Panc1 (cell line): ENCODE measurements at regions not wholly inside any gene's neighbourhood (a gene's known extent, or its start where the extent isn't known, plus 50 kb on each side); places are given as distances from the start of the nearest gene placed in this dataset.

Source experiments
- ATAC-seq: fragments of 200-7000 bp; cut with Tn5 transposase; 2 replicates; pipeline ENCODE4 v1.9.1; 2020; ENCODE audit warnings: mild to moderate bottlenecking, moderate library complexity
- BruUV-seq: library from RNA; stranded (reverse); fragments of 400-500 nt; replicated peaks from 2 replicates; lab custom pipeline; 2021; lab: Mats Ljungman, UMichigan
- CTCF ChIA-PET: fragments of 300-600 bp; sonication (Branson Sonifier 250); formaldehyde crosslinking; loops from one replicate; lab custom pipeline; 2022; ENCODE audit warnings: antibody characterized with exemption; lab: Charles Lee
- POLR2A ChIA-PET: fragments of 300-600 bp; sonication (Branson Sonifier 250); formaldehyde crosslinking; loops from one replicate; lab custom pipeline; 2022; ENCODE audit warnings: antibody characterized with exemption; lab: Charles Lee
- DNase-seq: peaks from one replicate; pipeline ENCODE4 v3.0.0-alpha.2; 2010; ENCODE audit warnings: low read depth, low spot score
- H3K27ac ChIP-seq: 2 replicates; pipeline ENCODE4 v1.5.1; 2011; ENCODE audit warnings: mild to moderate bottlenecking, low read length, inconsistent platforms
- H3K27me3 ChIP-seq: fragments of 200-500 bp; sonication (Bioruptor generic); 2 replicates; pipeline ENCODE4 v1.6.0; 2014; ENCODE audit warnings: low read length, inconsistent platforms; ENCODE audit not compliant: control insufficient read depth, insufficient read depth
- H3K36me3 ChIP-seq: fragments of 200-500 bp; sonication (Bioruptor generic); 2 replicates; pipeline ENCODE4 v1.5.1; 2014; ENCODE audit warnings: inconsistent platforms, mild to moderate bottlenecking, low read length, moderate library complexity; ENCODE audit not compliant: control insufficient read depth, insufficient read depth
- H3K4me1 ChIP-seq: 2 replicates; pipeline ENCODE4 v1.5.1; 2011; ENCODE audit warnings: inconsistent platforms, mild to moderate bottlenecking, low read length, moderate library complexity; ENCODE audit not compliant: control insufficient read depth, insufficient read depth
- H3K4me3 ChIP-seq, 2 experiments: 2 replicates each; pipeline ENCODE4 v1.5.1; 2011 to 2012; ENCODE audit warnings: low read depth in 2 of 2, low read length in 2 of 2, mild to moderate bottlenecking in 2 of 2, inconsistent platforms in 1 of 2, moderate library complexity in 1 of 2
- H3K9me3 ChIP-seq: fragments of 200-500 bp; sonication (Bioruptor generic); 2 replicates; pipeline ENCODE4 v1.5.1; 2014; ENCODE audit warnings: low read depth, mild to moderate bottlenecking, inconsistent platforms, low read length, moderate library complexity; ENCODE audit not compliant: control insufficient read depth, insufficient read depth
- CTCF ChIP-seq: fragments of 450-650 bp; IDR thresholded peaks from 2 replicates; pipeline ENCODE4 v1.5.1; 2017; ENCODE audit warnings: mild to moderate bottlenecking
- POLR2AphosphoS5 ChIP-seq: IDR thresholded peaks from 2 replicates; pipeline ENCODE4 v1.6.1; 2012; ENCODE audit warnings: mild to moderate bottlenecking, low read depth, low read length, moderate library complexity
- REST ChIP-seq, 2 experiments: IDR thresholded peaks; 2 replicates each; pipeline ENCODE4 v1.6.1; 2011 to 2012; ENCODE audit warnings: low read depth in 2 of 2, control low read depth in 1 of 2, low read length in 1 of 2, mild to moderate bottlenecking in 1 of 2, moderate library complexity in 1 of 2; ENCODE audit not compliant: insufficient read depth in 1 of 2
- SIN3A ChIP-seq: IDR thresholded peaks from 2 replicates; pipeline ENCODE4 v1.6.1; 2012; ENCODE audit warnings: low read depth, mild to moderate bottlenecking, low read length, moderate library complexity, borderline replicate concordance; ENCODE audit not compliant: insufficient read depth
- TCF7L2 ChIP-seq: IDR thresholded peaks from 2 replicates; pipeline ENCODE4 v1.6.1; 2011; ENCODE audit warnings: mild to moderate bottlenecking, low read depth, low read length, inconsistent platforms
- in situ Hi-C: cut with HindIII; loops from 2 replicates; pipeline ENCODE4 v1.10.0; 2016; ENCODE audit warnings: low sequenced_read_pairs, low pct_unique_long_range_greater_than_20kb
- intact Hi-C: fragments of 100-400 bp; cut with micrococcal nuclease; formaldehyde crosslinking; loops from one replicate; pipeline ENCODE4 v1.10.0; 2022; ENCODE audit not compliant: unreplicated experiment

- intact Hi-C loops, result no loop called here
- no TSS peak for BruUV-seq
- Histone ChIP-seq H3K4me3 (no peak overlapping the region), H3K4me1 (no peaks in the 10 kb centered on the region), H3K27me3 (no peaks in the 10 kb centered on the region), H3K27ac (no peak overlapping the region), H3K9me3 (no peaks in the 10 kb centered on the region), H3K36me3 (no peaks in the 10 kb centered on the region)
- no peak for ATAC-seq
- no peak for DNase-seq
- no peak for TF ChIP-seq SIN3A
- no peak for TF ChIP-seq TCF7L2
- TF ChIP-seq REST (IDR thresholded peaks at IDR 0.05; ENCODE audit: insufficient read depth in 1 of 2, low read depth in 2 of 2, low read length in 1 of 2), result no peak
- no peak for TF ChIP-seq CTCF
- TF ChIP-seq POLR2AphosphoS5, result no peak
- ChIA-PET CTCF (no interaction called here), POLR2A (interaction anchor here (0.6 kb wide), 1 partner anchor 31 kb away, joined by 3 read pairs; no protein-coding TSS in a partner anchor)
- in situ Hi-C loops, result no loop called here
These were observed 1083.2 kb upstream of the PCDH7 start for GRCh38 chr4:29636961-29637360.

- Histone ChIP-seq H3K27ac (no peak overlapping the region), H3K9me3 (no peaks in the 10 kb centered on the region), H3K27me3 (no peaks in the 10 kb centered on the region), H3K4me1 (no peaks in the 10 kb centered on the region), H3K4me3 (no peak overlapping the region), H3K36me3 (no peaks in the 10 kb centered on the region)
- ATAC-seq (no peak), DNase-seq (no peak)
- TF ChIP-seq SIN3A (no peak), POLR2AphosphoS5 (no peak), REST (IDR thresholded peaks at IDR 0.05; ENCODE audit: insufficient read depth in 1 of 2, low read depth in 2 of 2, low read length in 1 of 2) (no peak), CTCF (no peak), TCF7L2 (no peak)
- no TSS peak for BruUV-seq
- intact Hi-C loops, result no loop called here
- POLR2A ChIA-PET, result no interaction called here
- in situ Hi-C loops, result no loop called here
- CTCF ChIA-PET, result no interaction called here
These were observed 1066.9 kb upstream of the PCDH7 start for GRCh38 chr4:29653221-29653620.
